ENCODE measurements at regions not wholly inside any gene's neighbourhood (a gene's known extent, or its start where the extent isn't known, plus 50 kb on each side); places are given as distances from the start of the nearest gene placed in this dataset.

DNA sequence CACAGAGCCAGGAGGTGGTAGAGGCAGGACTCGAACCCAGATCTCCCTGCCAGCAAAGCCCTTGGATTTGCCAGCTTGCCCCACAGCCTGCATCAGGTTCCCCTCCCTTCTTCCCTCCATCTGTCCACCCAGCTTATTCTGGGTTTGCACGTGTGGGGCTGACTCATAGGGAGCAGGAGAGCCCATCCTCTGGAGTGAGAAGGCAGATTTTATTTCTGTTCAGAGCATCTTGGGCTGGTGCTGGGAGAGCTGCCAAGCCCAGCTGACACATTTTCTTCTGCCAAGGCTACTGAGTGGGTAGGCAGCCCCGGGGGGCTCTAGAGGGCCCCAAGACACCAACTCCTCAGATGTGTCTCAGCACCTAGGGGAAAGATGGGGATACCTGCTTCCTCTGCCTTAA, 106.3 kb upstream of the CRHR1 start:
- no peak for DNase-seq (ENCODE audit: low read depth, low spot score)
- CTCF ChIA-PET: no interaction called here
- POLR2A ChIA-PET: no interaction called here
- no peak for TF ChIP-seq CTCF (IDR thresholded peaks at IDR 0.05; ENCODE audit: insufficient read depth, low read length, missing control alignments)
- no peak overlapping the region for H3K4me3 ChIP-seq (ENCODE audit: low read depth, low read length)

GRCh38 chr17:45679426-45679825, 104.7 kb upstream of the CRHR1 start:
- no peak for TF ChIP-seq CTCF (IDR thresholded peaks at IDR 0.05; ENCODE audit: insufficient read depth, low read length, missing control alignments)
- H3K4me3 ChIP-seq (ENCODE audit: low read depth, low read length): no peak overlapping the region
- DNase-seq (ENCODE audit: low read depth, low spot score): no peak
- CTCF ChIA-PET: no interaction called here
- POLR2A ChIA-PET: no interaction called here

GRCh38 chr17:45680360-45680759, 103.8 kb upstream of the CRHR1 start:
- ChIA-PET CTCF (interaction anchor here (0.7 kb wide), 1 partner anchor 14 kb away, joined by 3 read pairs; no protein-coding TSS in a partner anchor), POLR2A (no interaction called here)
- no peak for TF ChIP-seq CTCF (IDR thresholded peaks at IDR 0.05; ENCODE audit: insufficient read depth, low read length, missing control alignments)
- no peak overlapping the region for H3K4me3 ChIP-seq (ENCODE audit: low read depth, low read length)
- DNase-seq (ENCODE audit: low read depth, low spot score): no peak

DNA sequence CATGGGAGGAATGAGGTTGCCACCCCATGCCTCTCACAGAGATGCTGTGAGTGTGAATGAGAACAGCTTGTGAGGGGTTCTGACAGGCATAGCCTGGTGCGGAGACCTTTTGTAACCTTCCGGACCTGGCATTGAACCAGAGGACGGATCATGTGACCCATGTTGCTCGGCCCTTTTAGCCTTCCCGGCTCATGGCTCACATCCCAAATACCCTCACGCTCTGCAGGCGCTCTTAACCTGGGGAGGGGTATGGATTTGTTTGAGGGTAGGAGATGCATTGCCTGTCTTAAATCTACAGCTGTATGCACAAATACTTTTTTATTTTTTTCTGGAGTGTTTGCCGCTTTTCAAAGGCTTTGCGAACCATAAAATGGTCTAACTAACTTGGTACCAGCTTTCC, 102.4 kb upstream of the CRHR1 start:
- POLR2A ChIA-PET: no interaction called here
- DNase-seq (ENCODE audit: low read depth, low spot score): no peak
- H3K4me3 ChIP-seq (ENCODE audit: low read depth, low read length): no peak overlapping the region
- TF ChIP-seq CTCF (IDR thresholded peaks at IDR 0.05; ENCODE audit: insufficient read depth, low read length, missing control alignments): no peak
- CTCF ChIA-PET: interaction anchor here (1.3 kb wide), 1 partner anchor 39 kb away, joined by 3 read pairs; no protein-coding TSS in a partner anchor

DNA sequence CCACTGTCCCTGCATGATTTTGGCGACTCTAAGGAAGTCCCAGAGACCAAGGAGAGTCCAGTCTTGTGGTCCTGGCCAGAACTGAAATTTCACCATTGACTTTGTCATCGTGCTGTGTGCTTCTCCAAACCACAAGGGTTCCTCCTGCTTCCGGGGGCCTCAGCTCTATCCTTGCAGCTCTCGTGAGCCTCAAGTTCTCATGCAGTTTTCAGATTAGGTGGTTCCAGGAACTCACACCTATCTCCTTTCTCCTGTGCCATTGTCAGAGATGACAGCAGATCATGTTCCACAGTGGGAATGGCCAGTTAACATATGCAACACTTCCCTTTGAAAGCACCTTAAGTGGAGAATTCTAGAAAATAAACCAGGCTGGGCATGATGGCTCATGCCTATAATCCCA, 97.9 kb upstream of the CRHR1 start:
- no peak for TF ChIP-seq CTCF (IDR thresholded peaks at IDR 0.05; ENCODE audit: insufficient read depth, low read length, missing control alignments)
- DNase-seq (ENCODE audit: low read depth, low spot score): no peak
- ChIA-PET POLR2A (no interaction called here), CTCF (no interaction called here)
- no peak overlapping the region for H3K4me3 ChIP-seq (ENCODE audit: low read depth, low read length)

- H3K4me3 ChIP-seq (ENCODE audit: low read depth, low read length): no peak overlapping the region
- no peak for DNase-seq (ENCODE audit: low read depth, low spot score)
- ChIA-PET CTCF (no interaction called here), POLR2A (no interaction called here)
- TF ChIP-seq CTCF (IDR thresholded peaks at IDR 0.05; ENCODE audit: insufficient read depth, low read length, missing control alignments): no peak
These were observed 96.5 kb upstream of the CRHR1 start for GRCh38 chr17:45687594-45687993.
